HL-60/S4 treated with phorbol 12-myristate 13-acetate at 8.2 ng/mL for 4 days and 3 days (cell line): ENCODE measurements at regions not wholly inside any gene's neighbourhood (a gene's known extent, or its start where the extent isn't known, plus 50 kb on each side); places are given as distances from the start of the nearest gene placed in this dataset.

Experiments
- in situ Hi-C: fragments of 300-500 bp; cut with MboI; formaldehyde crosslinking; loops from 2 replicates; pipeline ENCODE4 v1.15.0; 2022; ENCODE audit warnings: low sequenced_read_pairs

- in situ Hi-C loops: no loop called here
Observed at GRCh38 chr2:191555092-191555742, 122.7 kb upstream of the NABP1 start.

- in situ Hi-C loops: no loop called here
Observed at GRCh38 chr2:191556463-191556862, 121.5 kb upstream of the NABP1 start.

- in situ Hi-C loops: no loop called here
Observed at GRCh38 chr2:191557841-191558240, 120.1 kb upstream of the NABP1 start.

GRCh38 chr2:191559569-191559968, 118.4 kb upstream of the NABP1 start:
- in situ Hi-C loops: no loop called here

GRCh38 chr2:191560411-191560980, 117.4 kb upstream of the NABP1 start:
- in situ Hi-C loops: loop anchor here (10.0 kb wide), 1 partner anchor 134 kb away; no protein-coding TSS in a partner anchor

GRCh38 chr2:191565120-191565519, 112.8 kb upstream of the NABP1 start:
- in situ Hi-C loops: loop anchor here (10.0 kb wide), 1 partner anchor 130 kb away; no protein-coding TSS in a partner anchor

GRCh38 chr2:191565647-191566198, 112.2 kb upstream of the NABP1 start:
- in situ Hi-C loops: loop anchor here (10.0 kb wide), 1 partner anchor 129 kb away; no protein-coding TSS in a partner anchor

- in situ Hi-C loops: loop anchor here (10.0 kb wide), 1 partner anchor 128 kb away; no protein-coding TSS in a partner anchor
Observed at GRCh38 chr2:191566344-191566743, 111.6 kb upstream of the NABP1 start.

GRCh38 chr2:191567206-191567605, 110.7 kb upstream of the NABP1 start:
- in situ Hi-C loops: loop anchor here (10.0 kb wide), 1 partner anchor 128 kb away; no protein-coding TSS in a partner anchor

GRCh38 chr2:191569025-191569424, 108.9 kb upstream of the NABP1 start:
- in situ Hi-C loops: loop anchor here (10.0 kb wide), 1 partner anchor 126 kb away; no protein-coding TSS in a partner anchor

- in situ Hi-C loops: no loop called here
Observed at GRCh38 chr2:191571163-191571769, 106.7 kb upstream of the NABP1 start.

- in situ Hi-C loops: no loop called here
Observed at GRCh38 chr2:191572319-191572718, 105.6 kb upstream of the NABP1 start.

GRCh38 chr2:191573216-191573615, 104.7 kb upstream of the NABP1 start:
- in situ Hi-C loops: no loop called here

- in situ Hi-C loops: no loop called here
Observed at GRCh38 chr2:191574232-191574631, 103.7 kb upstream of the NABP1 start.

GRCh38 chr2:191577605-191578004, 100.3 kb upstream of the NABP1 start:
- in situ Hi-C loops: no loop called here

- in situ Hi-C loops: no loop called here
Observed at GRCh38 chr2:191578031-191578430, 99.9 kb upstream of the NABP1 start.

GRCh38 chr2:191580581-191580980, 97.4 kb upstream of the NABP1 start:
- in situ Hi-C loops: no loop called here

GRCh38 chr2:191581003-191581402, 96.9 kb upstream of the NABP1 start:
- in situ Hi-C loops: no loop called here

GRCh38 chr2:191582355-191582754, 95.6 kb upstream of the NABP1 start:
- in situ Hi-C loops: no loop called here

- in situ Hi-C loops: no loop called here
Observed at GRCh38 chr2:191591025-191591424, 86.9 kb upstream of the NABP1 start.

- in situ Hi-C loops: no loop called here
Observed at GRCh38 chr2:191593622-191594385, 84.1 kb upstream of the NABP1 start.
